ENCODE measurements at regions not wholly inside any gene's neighbourhood (a gene's known extent, or its start where the extent isn't known, plus 50 kb on each side); places are given as distances from the start of the nearest gene placed in this dataset.

DNA sequence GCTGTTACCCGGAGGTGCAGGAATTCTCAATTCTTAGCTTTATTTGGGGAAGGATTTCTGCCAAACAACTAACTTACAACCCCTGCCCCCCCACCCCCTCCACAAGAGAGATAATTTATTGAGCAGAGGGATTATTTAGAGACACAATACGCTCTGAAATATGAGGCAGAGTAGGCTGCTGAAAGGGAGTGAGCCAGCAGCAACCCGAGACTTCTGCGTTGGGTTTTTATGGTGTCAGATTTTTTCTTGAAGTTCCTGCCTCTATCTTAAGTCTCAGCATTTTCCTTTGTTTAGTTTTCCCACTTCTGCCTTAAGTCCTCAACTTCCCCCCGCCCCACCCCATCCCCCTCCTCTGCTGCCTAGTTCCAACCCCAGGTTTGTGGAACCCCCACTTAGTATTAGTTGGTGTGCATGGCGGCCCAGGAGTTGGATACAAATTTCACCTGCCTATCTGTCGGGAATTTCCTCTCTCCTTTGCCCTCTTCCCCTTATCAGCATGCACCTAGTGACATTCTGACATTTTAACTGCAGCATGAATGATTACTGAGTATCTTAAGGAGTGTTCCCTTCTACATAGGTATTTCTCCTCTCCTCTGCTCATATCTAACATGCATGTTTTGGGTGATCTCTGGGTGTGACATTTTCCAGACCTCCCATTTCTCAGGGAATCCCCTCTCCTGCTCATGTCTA lies 1635.9 kb upstream of the LRRTM1 start:
- Histone ChIP-seq H3K9me3 (no peaks in the 10 kb centered on the region), H3K36me3 (no peaks in the 10 kb centered on the region), H3K27ac (no peak overlapping the region), H3K4me3 (no peak overlapping the region), H3K27me3 (no peaks in the 10 kb centered on the region), H3K4me1 (no peaks in the 10 kb centered on the region)
- no peak for DNase-seq
- no peak for ATAC-seq (ENCODE audit: low FRiP score in 2 of 2)
- WGBS, 2 donors = 61 to 63% methylated on average over 7 of the region's 7 CpGs
- TF ChIP-seq CTCF (IDR thresholded peaks at IDR 0.05) (no peak), POLR2A (IDR thresholded peaks at IDR 0.05) (no peak), EP300 (IDR thresholded peaks at IDR 0.05) (no peak), POLR2AphosphoS5 (IDR thresholded peaks at IDR 0.05) (no peak)

DNA sequence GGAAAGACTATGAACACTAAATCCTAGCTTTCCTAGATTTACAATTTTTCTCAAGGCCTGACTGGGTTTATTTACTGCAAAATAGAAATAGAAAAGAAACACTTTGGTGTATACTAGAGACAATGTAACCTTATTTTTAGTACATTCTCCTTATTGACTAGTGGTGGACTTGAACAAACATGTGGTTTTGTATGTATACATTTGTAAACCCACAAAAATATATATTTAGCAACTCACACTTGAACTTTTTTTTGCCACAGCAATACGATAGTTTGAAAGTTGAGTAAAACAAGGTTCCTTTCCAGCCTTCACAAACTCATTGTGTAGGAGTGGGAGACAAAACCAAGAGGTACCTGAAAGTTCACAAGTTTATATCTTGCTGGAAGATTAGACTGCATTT lies 1633.4 kb upstream of the LRRTM1 start:
- Histone ChIP-seq H3K36me3 (no peaks in the 10 kb centered on the region), H3K27me3 (no peaks in the 10 kb centered on the region), H3K9me3 (no peaks in the 10 kb centered on the region), H3K27ac (no peak overlapping the region), H3K4me1 (no peaks in the 10 kb centered on the region), H3K4me3 (no peak overlapping the region)
- no peak for DNase-seq
- TF ChIP-seq EP300 (IDR thresholded peaks at IDR 0.05) = no peak
- no peak for TF ChIP-seq POLR2AphosphoS5 (IDR thresholded peaks at IDR 0.05)
- TF ChIP-seq POLR2A (IDR thresholded peaks at IDR 0.05) = no peak
- no peak for TF ChIP-seq CTCF (IDR thresholded peaks at IDR 0.05)
- no peak for ATAC-seq (ENCODE audit: low FRiP score in 2 of 2)
- 62 to 72% methylated on average over 1 of the region's 1 CpG for WGBS, 2 donors

GRCh38 chr2:81903534-81903933 lies 1599.0 kb upstream of the LRRTM1 start:
- Histone ChIP-seq H3K27ac (no peak overlapping the region), H3K36me3 (no peaks in the 10 kb centered on the region), H3K9me3 (no peaks in the 10 kb centered on the region), H3K4me3 (no peak overlapping the region), H3K27me3 (no peaks in the 10 kb centered on the region), H3K4me1 (no peaks in the 10 kb centered on the region)
- no peak for ATAC-seq (ENCODE audit: low FRiP score in 2 of 2)
- 78 to 89% methylated on average over 4 of the region's 4 CpGs for WGBS, 2 donors
- no peak for DNase-seq
- TF ChIP-seq POLR2AphosphoS5 (IDR thresholded peaks at IDR 0.05) = no peak
- no peak for TF ChIP-seq CTCF (IDR thresholded peaks at IDR 0.05)

- no peaks in the 10 kb centered on the region for H3K36me3 ChIP-seq
- H3K27me3 ChIP-seq = no peaks in the 10 kb centered on the region
- no peak overlapping the region for H3K27ac ChIP-seq
- TF ChIP-seq EP300 (IDR thresholded peaks at IDR 0.05) = no peak
- no peak for TF ChIP-seq CTCF (IDR thresholded peaks at IDR 0.05)
- TF ChIP-seq POLR2A (IDR thresholded peaks at IDR 0.05) = no peak
- TF ChIP-seq POLR2AphosphoS5 (IDR thresholded peaks at IDR 0.05) = no peak
- no peak for DNase-seq
- H3K4me1 ChIP-seq = no peaks in the 10 kb centered on the region
- H3K9me3 ChIP-seq = no peaks in the 10 kb centered on the region
- ATAC-seq (ENCODE audit: low FRiP score in 2 of 2) = no peak
- H3K4me3 ChIP-seq = no peak overlapping the region
- WGBS, 2 donors = 66 to 73% methylated on average over 3 of the region's 3 CpGs
Observed at GRCh38 chr2:81901017-81901416, 1596.5 kb upstream of the LRRTM1 start.

GRCh38 chr2:81895620-81896250 lies 1591.2 kb upstream of the LRRTM1 start:
- Histone ChIP-seq H3K27me3 (no peaks in the 10 kb centered on the region), H3K27ac (no peak overlapping the region), H3K36me3 (no peaks in the 10 kb centered on the region), H3K4me3 (no peak overlapping the region), H3K9me3 (no peaks in the 10 kb centered on the region), H3K4me1 (no peaks in the 10 kb centered on the region)
- DNase-seq (no peak), ATAC-seq (ENCODE audit: low FRiP score in 2 of 2) (no peak)
- 60 to 72% methylated on average over 5 of the region's 5 CpGs for WGBS, 2 donors
- TF ChIP-seq POLR2AphosphoS5 (IDR thresholded peaks at IDR 0.05) (no peak), POLR2A (IDR thresholded peaks at IDR 0.05) (no peak), EP300 (IDR thresholded peaks at IDR 0.05) (no peak), CTCF (IDR thresholded peaks at IDR 0.05) (no peak)

All from upper lobe of left lung (tissue), 6 donors.